ENCODE measurements at regions not wholly inside any gene's neighbourhood (a gene's known extent, or its start where the extent isn't known, plus 50 kb on each side); places are given as distances from the start of the nearest gene placed in this dataset.
A peak's percentile ranks its signal among the peaks of the same experiment; 100 is the strongest.

DNA sequence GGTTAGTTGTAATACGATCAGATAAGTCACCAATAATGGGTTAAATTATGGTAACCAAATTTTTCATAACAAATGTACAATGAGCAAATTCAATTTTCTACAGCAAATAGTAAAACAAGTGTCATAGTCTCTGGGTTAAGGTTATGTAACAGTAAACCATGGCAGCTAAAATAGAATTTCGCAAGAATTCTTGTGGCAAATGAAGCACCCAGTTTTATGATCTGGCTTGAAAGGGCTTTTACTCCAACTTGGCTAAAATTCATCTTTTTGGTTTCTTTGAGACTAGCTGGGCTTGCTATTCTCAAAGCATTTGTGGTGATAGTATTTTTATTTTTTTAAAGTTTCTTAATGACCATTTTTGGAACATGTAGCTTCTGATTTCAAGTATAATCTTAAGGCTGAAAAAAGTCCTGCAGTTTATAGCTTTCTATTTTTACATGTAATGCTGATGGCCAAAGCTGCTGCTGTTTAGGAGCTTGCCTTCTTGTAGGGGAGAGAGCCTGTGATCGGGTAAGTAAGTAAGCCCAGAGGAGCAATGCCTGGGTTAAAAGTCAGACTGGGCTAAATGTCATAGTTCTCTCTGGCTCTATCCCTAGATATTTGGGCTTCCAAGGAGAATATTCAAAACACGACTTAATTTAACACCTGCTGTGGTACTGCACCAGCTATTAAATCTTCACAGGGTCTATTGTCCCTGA, 55.5 kb upstream of the SYPL1 start:
- Histone ChIP-seq H3K9me3 (peaks cover 0 to 6% (median 2%) of the 10 kb centered on the region in 4 donors), H3K36me3 (no peaks in the 10 kb centered on the region), H3K27ac (peak overlapping the region; percentile 27 to 76 (median 54)), H3K27me3 (no peaks in the 10 kb centered on the region), H3K4me3 (no peak overlapping the region), H3K4me1 (peaks cover 0 to 21% (median 17%) of the 10 kb centered on the region in 4 donors)
- intact Hi-C loops (cut with DNase I): loop anchor here (2.0 to 10.0 kb wide), 3 partner anchors 120 to 1707 kb away; no protein-coding TSS in a partner anchor
- no peak for DNase-seq
- 83% methylated on average over 4 of the region's 4 CpGs for WGBS, 2 donors
- peak in 1 of 4 donors; percentile 21 for TF ChIP-seq POLR2AphosphoS5 (IDR thresholded peaks at IDR 0.05)
- no peak for TF ChIP-seq POLR2A (IDR thresholded peaks at IDR 0.05)
- TF ChIP-seq EP300 (IDR thresholded peaks at IDR 0.05): no peak
- TF ChIP-seq, protein P1, sequence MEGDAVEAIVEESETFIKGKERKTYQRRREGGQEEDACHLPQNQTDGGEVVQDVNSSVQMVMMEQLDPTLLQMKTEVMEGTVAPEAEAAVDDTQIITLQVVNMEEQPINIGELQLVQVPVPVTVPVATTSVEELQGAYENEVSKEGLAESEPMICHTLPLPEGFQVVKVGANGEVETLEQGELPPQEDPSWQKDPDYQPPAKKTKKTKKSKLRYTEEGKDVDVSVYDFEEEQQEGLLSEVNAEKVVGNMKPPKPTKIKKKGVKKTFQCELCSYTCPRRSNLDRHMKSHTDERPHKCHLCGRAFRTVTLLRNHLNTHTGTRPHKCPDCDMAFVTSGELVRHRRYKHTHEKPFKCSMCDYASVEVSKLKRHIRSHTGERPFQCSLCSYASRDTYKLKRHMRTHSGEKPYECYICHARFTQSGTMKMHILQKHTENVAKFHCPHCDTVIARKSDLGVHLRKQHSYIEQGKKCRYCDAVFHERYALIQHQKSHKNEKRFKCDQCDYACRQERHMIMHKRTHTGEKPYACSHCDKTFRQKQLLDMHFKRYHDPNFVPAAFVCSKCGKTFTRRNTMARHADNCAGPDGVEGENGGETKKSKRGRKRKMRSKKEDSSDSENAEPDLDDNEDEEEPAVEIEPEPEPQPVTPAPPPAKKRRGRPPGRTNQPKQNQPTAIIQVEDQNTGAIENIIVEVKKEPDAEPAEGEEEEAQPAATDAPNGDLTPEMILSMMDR (IDR thresholded peaks at IDR 0.05): no peak

- Histone ChIP-seq H3K4me3 (no peak overlapping the region), H3K27ac (peak overlapping the region; percentile 27 to 76 (median 54)), H3K27me3 (no peaks in the 10 kb centered on the region), H3K4me1 (peaks cover 0 to 21% (median 17%) of the 10 kb centered on the region in 4 donors), H3K36me3 (no peaks in the 10 kb centered on the region), H3K9me3 (peaks cover 0 to 6% (median 2%) of the 10 kb centered on the region in 4 donors)
- WGBS, 2 donors: 55 to 64% methylated on average over 7 of the region's 7 CpGs
- intact Hi-C loops (cut with DNase I): loop anchor here (2.0 to 10.0 kb wide), 3 partner anchors 121 to 1708 kb away; no protein-coding TSS in a partner anchor
- DNase-seq: no peak
- peak in 1 of 4 donors; percentile 18 for TF ChIP-seq POLR2AphosphoS5 (IDR thresholded peaks at IDR 0.05)
- TF ChIP-seq, protein P1 (IDR thresholded peaks at IDR 0.05): peak; percentile 66 to 86 (median 79)
- TF ChIP-seq POLR2A (IDR thresholded peaks at IDR 0.05): no peak
- TF ChIP-seq EP300 (IDR thresholded peaks at IDR 0.05): no peak
Observed at GRCh38 chr7:106166651-106167342, 54.7 kb upstream of the SYPL1 start.

GRCh38 chr7:106165337-106165736, 53.2 kb upstream of the SYPL1 start:
- Histone ChIP-seq H3K27ac (no peak overlapping the region), H3K4me1 (peaks cover 0 to 21% (median 17%) of the 10 kb centered on the region in 4 donors), H3K4me3 (no peak overlapping the region), H3K27me3 (no peaks in the 10 kb centered on the region), H3K36me3 (no peaks in the 10 kb centered on the region), H3K9me3 (peaks cover 0 to 6% (median 2%) of the 10 kb centered on the region in 4 donors)
- DNase-seq: no peak
- 76% methylated on average over 2 of the region's 2 CpGs for WGBS, 2 donors
- intact Hi-C loops (cut with DNase I): loop anchor here (5.0 to 10.0 kb wide), 2 partner anchors 122 to 1709 kb away; no protein-coding TSS in a partner anchor
- no peak for TF ChIP-seq POLR2AphosphoS5 (IDR thresholded peaks at IDR 0.05)
- TF ChIP-seq POLR2A (IDR thresholded peaks at IDR 0.05): no peak
- no peak for TF ChIP-seq EP300 (IDR thresholded peaks at IDR 0.05)
- TF ChIP-seq, protein P1 (IDR thresholded peaks at IDR 0.05): no peak

GRCh38 chr7:106163257-106163656, 51.1 kb upstream of the SYPL1 start:
- H3K36me3 ChIP-seq: no peaks in the 10 kb centered on the region
- no peak overlapping the region for H3K27ac ChIP-seq
- no peak overlapping the region for H3K4me3 ChIP-seq
- H3K27me3 ChIP-seq: no peaks in the 10 kb centered on the region
- H3K9me3 ChIP-seq: peaks cover 0 to 6% (median 2%) of the 10 kb centered on the region in 4 donors
- peaks cover 0 to 21% (median 17%) of the 10 kb centered on the region in 4 donors for H3K4me1 ChIP-seq
- TF ChIP-seq, protein P1 (IDR thresholded peaks at IDR 0.05): no peak
- intact Hi-C loops (cut with DNase I): loop anchor here (10.0 kb wide), 1 partner anchor 1712 kb away; no protein-coding TSS in a partner anchor
- DNase-seq: no peak

Measured in sigmoid colon (tissue), 6 donors.